Occipital lobe (tissue), 2 donors: ENCODE measurements at regions not wholly inside any gene's neighbourhood (a gene's known extent, or its start where the extent isn't known, plus 50 kb on each side); places are given as distances from the start of the nearest gene placed in this dataset. TPM values are rescaled to one million over a fixed set of nuclear protein-coding genes. Genes with fewer than 3 reads are reported as not detected.

Source experiments
- DNase-seq: peaks from one replicate; lab custom pipeline; 2025; lab: John Stamatoyannopoulos, UW
- small RNA-seq: library from RNA; depleted of rRNA; stranded (forward); fragments of <200 nt; gene quantifications from one replicate; pipeline ENCODE3, GENCODE V24; 2014

- DNase-seq = no peak
These were observed 90.1 kb upstream of the FOXG1 start for GRCh38 chr14:28676479-28676878.

- no peak for DNase-seq
These were observed 89.2 kb upstream of the FOXG1 start for GRCh38 chr14:28677381-28677780.

- no peak for DNase-seq
These were observed 87.7 kb upstream of the FOXG1 start for GRCh38 chr14:28678887-28679286.

- no peak for DNase-seq
These were observed 84.9 kb upstream of the FOXG1 start for GRCh38 chr14:28681681-28682080.

GRCh38 chr14:28690029-28690692 lies 76.4 kb upstream of the FOXG1 start:
- no peak for DNase-seq

GRCh38 chr14:28695109-28695508 lies 71.5 kb upstream of the FOXG1 start:
- no peak for DNase-seq

DNA sequence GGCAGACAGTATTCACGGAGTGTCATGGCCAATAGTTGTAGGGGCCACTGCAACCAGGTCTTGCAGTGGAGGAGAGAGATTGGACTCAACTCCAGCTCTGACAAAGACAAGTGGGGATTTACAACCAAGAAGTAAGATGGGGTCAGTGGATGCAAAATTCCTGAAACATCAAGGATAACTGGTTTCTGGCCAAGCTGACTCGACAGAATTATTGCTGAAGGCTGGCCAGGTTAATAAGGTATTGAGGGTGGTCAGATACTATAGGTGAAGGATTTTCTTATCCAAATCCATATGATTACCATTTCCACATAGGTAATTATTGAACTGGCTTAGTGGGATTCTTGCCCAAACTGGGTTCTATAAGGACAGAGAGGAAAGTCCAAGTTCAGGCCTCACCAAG lies 64.9 kb upstream of the FOXG1 start:
- no peak for DNase-seq

DNA sequence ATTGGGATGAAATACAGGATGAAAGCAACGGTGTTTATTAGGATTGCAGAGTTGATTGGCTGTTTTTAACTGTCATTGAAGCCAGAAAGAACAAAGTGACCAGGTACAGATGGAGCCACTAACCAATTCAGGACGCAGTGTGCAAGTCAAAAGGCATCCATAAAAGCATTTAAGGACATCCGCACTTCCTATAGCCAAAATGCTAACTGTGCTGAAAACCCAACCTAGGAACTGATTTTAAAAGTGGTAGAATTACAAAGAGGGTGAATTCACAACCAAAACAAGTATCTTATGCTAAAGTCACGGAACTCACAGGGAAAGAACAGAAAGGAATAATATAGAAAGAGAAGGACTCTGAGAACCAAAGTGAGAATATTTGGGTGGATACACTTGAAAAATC lies 63.1 kb upstream of the FOXG1 start:
- no peak for DNase-seq

- DNase-seq = no peak
These were observed 62.4 kb upstream of the FOXG1 start for GRCh38 chr14:28704153-28704552.

DNA sequence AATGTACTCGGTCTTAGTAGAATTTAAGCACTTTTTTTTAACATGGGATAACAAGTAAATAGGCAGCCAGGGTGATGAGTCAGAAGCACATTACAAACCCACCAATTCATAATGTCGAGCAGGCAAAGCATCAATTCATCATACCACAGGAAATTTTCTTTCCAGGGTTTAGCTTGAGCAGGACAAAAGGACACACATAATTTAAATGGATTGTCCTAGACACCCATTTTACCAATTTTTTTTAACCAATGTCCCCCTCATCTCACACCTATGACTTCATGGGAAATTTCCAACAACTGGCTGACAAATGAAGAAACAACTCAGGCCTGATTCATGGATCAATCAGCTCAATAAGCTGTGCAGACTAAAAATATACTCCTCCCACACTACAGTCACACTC lies 58.8 kb upstream of the FOXG1 start:
- DNase-seq = no peak

DNA sequence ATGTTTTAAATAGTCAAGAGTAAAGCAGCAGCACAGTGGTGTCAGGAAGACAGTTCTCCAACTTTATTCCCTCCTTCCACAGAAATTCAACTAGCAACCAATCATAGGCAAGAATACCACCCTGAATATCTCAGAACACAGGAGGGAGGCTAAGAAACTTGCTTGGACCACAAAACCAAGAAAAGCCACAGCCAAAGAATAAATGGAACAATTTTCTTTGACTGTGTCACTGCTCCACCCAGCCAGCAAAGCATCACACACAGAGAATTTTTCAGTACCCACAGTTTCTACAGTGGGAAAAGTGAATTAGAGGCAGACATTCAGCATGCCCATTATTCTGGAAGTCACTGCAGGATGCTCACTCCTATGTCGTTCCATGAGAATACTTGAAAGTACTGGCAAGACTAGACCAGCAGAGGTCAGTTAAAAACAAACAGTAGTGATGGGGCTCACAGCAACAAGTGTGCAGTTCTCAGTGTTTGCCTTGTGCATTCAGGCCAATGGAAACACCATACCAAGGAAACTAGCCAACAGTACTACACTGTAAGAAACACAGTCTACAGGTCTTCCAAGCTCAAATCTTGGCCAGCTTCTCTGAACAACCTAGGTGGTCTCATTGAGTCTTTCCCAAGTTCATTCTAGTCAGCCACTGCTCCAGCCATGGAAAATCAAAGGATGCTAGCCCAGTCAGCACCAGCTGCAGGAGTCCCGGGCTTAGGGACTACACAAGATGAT lies 56.8 kb upstream of the FOXG1 start:
- no peak for DNase-seq

Small RNA genes in the stretch of these regions (small RNA-seq; reads per million reads assigned to genes)
- gene EIF4A1P12 (not detected), gene MIR3171 (not detected), gene MIR4307 (not detected)
